ENCODE measurements at regions not wholly inside any gene's neighbourhood (a gene's known extent, or its start where the extent isn't known, plus 50 kb on each side); places are given as distances from the start of the nearest gene placed in this dataset.

- Histone ChIP-seq H3K9ac (ENCODE audit: low read depth, low read length) (no peak overlapping the region), H3K9me3 (ENCODE audit: insufficient read depth, low read depth, low read length) (no peaks in the 10 kb centered on the region), H3K36me3 (ENCODE audit: insufficient read depth, low read length) (no peaks in the 10 kb centered on the region), H3K4me3 (ENCODE audit: low read length) (no peak overlapping the region), H3K27me3 (ENCODE audit: insufficient read depth, low read length) (no peaks in the 10 kb centered on the region), H3K4me1 (ENCODE audit: insufficient read depth, low read length) (no peaks in the 10 kb centered on the region), H3K27ac (ENCODE audit: low read depth, low read length) (no peak overlapping the region)
Measured at GRCh38 chr4:110675426-110675825, 52.5 kb upstream of the PITX2 start.

- no peak overlapping the region for H3K27ac ChIP-seq (ENCODE audit: low read depth, low read length)
- H3K27me3 ChIP-seq (ENCODE audit: insufficient read depth, low read length): no peaks in the 10 kb centered on the region
- no peaks in the 10 kb centered on the region for H3K9me3 ChIP-seq (ENCODE audit: insufficient read depth, low read depth, low read length)
- H3K4me3 ChIP-seq (ENCODE audit: low read length): no peak overlapping the region
- H3K36me3 ChIP-seq (ENCODE audit: insufficient read depth, low read length): no peaks in the 10 kb centered on the region
- H3K4me1 ChIP-seq (ENCODE audit: insufficient read depth, low read length): no peaks in the 10 kb centered on the region
- no peak overlapping the region for H3K9ac ChIP-seq (ENCODE audit: low read depth, low read length)
Measured at GRCh38 chr4:110676241-110676640, 53.4 kb upstream of the PITX2 start.

- no peak overlapping the region for H3K4me3 ChIP-seq (ENCODE audit: low read length)
- H3K4me1 ChIP-seq (ENCODE audit: insufficient read depth, low read length): no peaks in the 10 kb centered on the region
- no peak overlapping the region for H3K27ac ChIP-seq (ENCODE audit: low read depth, low read length)
- no peaks in the 10 kb centered on the region for H3K9me3 ChIP-seq (ENCODE audit: insufficient read depth, low read depth, low read length)
- WGBS: 88% methylated on average over 1 of the region's 1 CpG
- no peaks in the 10 kb centered on the region for H3K27me3 ChIP-seq (ENCODE audit: insufficient read depth, low read length)
- no peak overlapping the region for H3K9ac ChIP-seq (ENCODE audit: low read depth, low read length)
- no peaks in the 10 kb centered on the region for H3K36me3 ChIP-seq (ENCODE audit: insufficient read depth, low read length)
Measured at GRCh38 chr4:110678517-110679227, 55.8 kb upstream of the PITX2 start.

GRCh38 chr4:110680265-110680664 is 57.4 kb upstream of the PITX2 start:
- no peaks in the 10 kb centered on the region for H3K4me1 ChIP-seq (ENCODE audit: insufficient read depth, low read length)
- no peaks in the 10 kb centered on the region for H3K27me3 ChIP-seq (ENCODE audit: insufficient read depth, low read length)
- no peaks in the 10 kb centered on the region for H3K36me3 ChIP-seq (ENCODE audit: insufficient read depth, low read length)
- H3K27ac ChIP-seq (ENCODE audit: low read depth, low read length): no peak overlapping the region
- H3K9me3 ChIP-seq (ENCODE audit: insufficient read depth, low read depth, low read length): no peaks in the 10 kb centered on the region
- no peak overlapping the region for H3K9ac ChIP-seq (ENCODE audit: low read depth, low read length)
- WGBS: 66% methylated on average over 4 of the region's 4 CpGs
- H3K4me3 ChIP-seq (ENCODE audit: low read length): no peak overlapping the region

- Histone ChIP-seq H3K36me3 (ENCODE audit: insufficient read depth, low read length) (no peaks in the 10 kb centered on the region), H3K4me1 (ENCODE audit: insufficient read depth, low read length) (no peaks in the 10 kb centered on the region), H3K9ac (ENCODE audit: low read depth, low read length) (no peak overlapping the region), H3K27me3 (ENCODE audit: insufficient read depth, low read length) (no peaks in the 10 kb centered on the region), H3K9me3 (ENCODE audit: insufficient read depth, low read depth, low read length) (no peaks in the 10 kb centered on the region), H3K4me3 (ENCODE audit: low read length) (no peak overlapping the region), H3K27ac (ENCODE audit: low read depth, low read length) (no peak overlapping the region)
- 96% methylated on average over 1 of the region's 1 CpG for WGBS
Measured at GRCh38 chr4:110681381-110681780, 58.5 kb upstream of the PITX2 start.

- H3K4me3 ChIP-seq (ENCODE audit: low read length): no peak overlapping the region
- H3K4me1 ChIP-seq (ENCODE audit: insufficient read depth, low read length): no peaks in the 10 kb centered on the region
- no CpG with 5 or more reads among the region's 1 CpG for WGBS
- no peaks in the 10 kb centered on the region for H3K36me3 ChIP-seq (ENCODE audit: insufficient read depth, low read length)
- H3K9ac ChIP-seq (ENCODE audit: low read depth, low read length): no peak overlapping the region
- no peaks in the 10 kb centered on the region for H3K9me3 ChIP-seq (ENCODE audit: insufficient read depth, low read depth, low read length)
- no peak overlapping the region for H3K27ac ChIP-seq (ENCODE audit: low read depth, low read length)
- H3K27me3 ChIP-seq (ENCODE audit: insufficient read depth, low read length): no peaks in the 10 kb centered on the region
Measured at GRCh38 chr4:110682311-110682710, 59.4 kb upstream of the PITX2 start.

- Histone ChIP-seq H3K36me3 (ENCODE audit: insufficient read depth, low read length) (no peaks in the 10 kb centered on the region), H3K27me3 (ENCODE audit: insufficient read depth, low read length) (no peaks in the 10 kb centered on the region), H3K4me1 (ENCODE audit: insufficient read depth, low read length) (no peaks in the 10 kb centered on the region), H3K9me3 (ENCODE audit: insufficient read depth, low read depth, low read length) (no peaks in the 10 kb centered on the region), H3K4me3 (ENCODE audit: low read length) (no peak overlapping the region), H3K27ac (ENCODE audit: low read depth, low read length) (no peak overlapping the region), H3K9ac (ENCODE audit: low read depth, low read length) (no peak overlapping the region)
- 96% methylated on average over 11 of the region's 11 CpGs for WGBS
Measured at GRCh38 chr4:110683601-110684000, 60.7 kb upstream of the PITX2 start.

- no peaks in the 10 kb centered on the region for H3K9me3 ChIP-seq (ENCODE audit: insufficient read depth, low read depth, low read length)
- H3K27ac ChIP-seq (ENCODE audit: low read depth, low read length): no peak overlapping the region
- H3K4me3 ChIP-seq (ENCODE audit: low read length): no peak overlapping the region
- H3K36me3 ChIP-seq (ENCODE audit: insufficient read depth, low read length): no peaks in the 10 kb centered on the region
- WGBS: 88% methylated on average over 6 of the region's 6 CpGs
- no peak overlapping the region for H3K9ac ChIP-seq (ENCODE audit: low read depth, low read length)
- H3K4me1 ChIP-seq (ENCODE audit: insufficient read depth, low read length): no peaks in the 10 kb centered on the region
- no peaks in the 10 kb centered on the region for H3K27me3 ChIP-seq (ENCODE audit: insufficient read depth, low read length)
Measured at GRCh38 chr4:110702326-110702725, 79.4 kb upstream of the PITX2 start.

GRCh38 chr4:110704748-110705439 is 82.0 kb upstream of the PITX2 start:
- WGBS: 84% methylated on average over 7 of the region's 7 CpGs
- Histone ChIP-seq H3K4me3 (ENCODE audit: low read length) (no peak overlapping the region), H3K4me1 (ENCODE audit: insufficient read depth, low read length) (no peaks in the 10 kb centered on the region), H3K36me3 (ENCODE audit: insufficient read depth, low read length) (no peaks in the 10 kb centered on the region), H3K27me3 (ENCODE audit: insufficient read depth, low read length) (no peaks in the 10 kb centered on the region), H3K27ac (ENCODE audit: low read depth, low read length) (no peak overlapping the region), H3K9ac (ENCODE audit: low read depth, low read length) (no peak overlapping the region), H3K9me3 (ENCODE audit: insufficient read depth, low read depth, low read length) (no peaks in the 10 kb centered on the region)

- H3K27ac ChIP-seq (ENCODE audit: low read depth, low read length): no peak overlapping the region
- H3K36me3 ChIP-seq (ENCODE audit: insufficient read depth, low read length): no peaks in the 10 kb centered on the region
- no peaks in the 10 kb centered on the region for H3K4me1 ChIP-seq (ENCODE audit: insufficient read depth, low read length)
- WGBS: 95% methylated on average over 3 of the region's 4 CpGs
- H3K9me3 ChIP-seq (ENCODE audit: insufficient read depth, low read depth, low read length): no peaks in the 10 kb centered on the region
- H3K4me3 ChIP-seq (ENCODE audit: low read length): no peak overlapping the region
- no peaks in the 10 kb centered on the region for H3K27me3 ChIP-seq (ENCODE audit: insufficient read depth, low read length)
- H3K9ac ChIP-seq (ENCODE audit: low read depth, low read length): no peak overlapping the region
Measured at GRCh38 chr4:110705440-110705782, 82.5 kb upstream of the PITX2 start.

- H3K4me3 ChIP-seq (ENCODE audit: low read length): no peak overlapping the region
- no peaks in the 10 kb centered on the region for H3K27me3 ChIP-seq (ENCODE audit: insufficient read depth, low read length)
- no peaks in the 10 kb centered on the region for H3K36me3 ChIP-seq (ENCODE audit: insufficient read depth, low read length)
- WGBS: 98% methylated on average over 2 of the region's 2 CpGs
- no peaks in the 10 kb centered on the region for H3K4me1 ChIP-seq (ENCODE audit: insufficient read depth, low read length)
- H3K27ac ChIP-seq (ENCODE audit: low read depth, low read length): no peak overlapping the region
- H3K9me3 ChIP-seq (ENCODE audit: insufficient read depth, low read depth, low read length): no peaks in the 10 kb centered on the region
- no peak overlapping the region for H3K9ac ChIP-seq (ENCODE audit: low read depth, low read length)
Measured at GRCh38 chr4:110710070-110710469, 87.2 kb upstream of the PITX2 start.

GRCh38 chr4:110712486-110712885 is 89.6 kb upstream of the PITX2 start:
- H3K9ac ChIP-seq (ENCODE audit: low read depth, low read length): no peak overlapping the region
- WGBS: 97% methylated on average over 3 of the region's 3 CpGs
- H3K4me1 ChIP-seq (ENCODE audit: insufficient read depth, low read length): peaks cover 3% of the 10 kb centered on the region
- no peaks in the 10 kb centered on the region for H3K9me3 ChIP-seq (ENCODE audit: insufficient read depth, low read depth, low read length)
- H3K27ac ChIP-seq (ENCODE audit: low read depth, low read length): no peak overlapping the region
- no peak overlapping the region for H3K4me3 ChIP-seq (ENCODE audit: low read length)
- H3K36me3 ChIP-seq (ENCODE audit: insufficient read depth, low read length): no peaks in the 10 kb centered on the region
- no peaks in the 10 kb centered on the region for H3K27me3 ChIP-seq (ENCODE audit: insufficient read depth, low read length)
